GM21576 (cell line): ENCODE measurements at regions not wholly inside any gene's neighbourhood (a gene's known extent, or its start where the extent isn't known, plus 50 kb on each side); places are given as distances from the start of the nearest gene placed in this dataset.
"Not testable (repeated sequence)": the region's sequence is repeated elsewhere in the genome, so short reads cannot be mapped to it uniquely, and the experiment has no call there.

ENCODE experiments used
- ATAC-seq: cut with Tn5 transposase; IDR thresholded peaks from one replicate; pipeline ENCODE4 v1.9.1; 2021; ENCODE audit warnings: mild to moderate bottlenecking, moderate library complexity; ENCODE audit not compliant: unreplicated experiment

GRCh38 chr15:31579976-31580375 lies 253.3 kb downstream of the KLF13 start:
- no peak for ATAC-seq

GRCh38 chr15:31584195-31584594 lies 257.6 kb downstream of the KLF13 start:
- ATAC-seq, result no peak

DNA sequence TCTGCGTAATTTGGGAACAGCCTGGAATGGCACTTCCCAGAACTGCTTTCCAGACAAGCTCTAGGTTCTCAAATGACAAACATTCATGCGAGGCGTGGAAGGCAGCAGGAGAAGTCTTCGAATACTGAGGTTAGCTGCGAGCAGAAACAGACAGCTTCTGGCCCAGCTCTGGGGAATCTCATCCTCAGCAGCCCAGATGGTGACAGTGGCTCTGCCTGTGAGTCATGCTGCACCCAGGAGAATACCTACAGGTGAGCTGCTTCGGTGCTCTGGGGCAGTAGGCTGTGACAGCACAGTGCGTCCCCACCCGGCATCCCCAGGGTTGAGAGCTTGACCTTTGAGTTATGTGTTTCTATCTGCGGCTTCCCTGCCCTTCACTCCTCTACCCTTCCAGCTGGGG lies 258.6 kb downstream of the KLF13 start:
- no peak for ATAC-seq

DNA sequence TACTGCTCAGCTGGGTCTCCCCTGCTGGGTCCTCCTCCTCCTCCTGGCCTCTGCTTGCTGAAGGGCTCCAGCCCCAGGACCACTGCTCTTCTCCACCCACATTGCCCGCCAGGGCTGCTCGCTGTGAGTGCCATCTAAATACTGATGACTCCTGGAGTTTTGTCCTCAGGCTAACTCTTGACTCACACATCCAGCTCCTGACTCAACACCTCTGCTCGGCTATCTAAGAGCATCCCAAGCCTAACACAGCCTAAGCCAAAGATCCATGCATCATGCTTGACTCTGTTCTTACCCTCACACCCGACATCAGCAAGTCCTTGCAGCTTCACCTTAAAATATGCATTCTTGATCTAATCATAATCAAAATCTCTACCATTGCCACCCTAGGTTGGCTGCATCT lies 260.2 kb downstream of the KLF13 start:
- ATAC-seq, result no peak

- ATAC-seq, result no peak
These were observed 260.9 kb downstream of the KLF13 start for GRCh38 chr15:31587583-31587982.

- ATAC-seq, result no peak
These were observed 264.0 kb downstream of the KLF13 start for GRCh38 chr15:31590609-31591008.

DNA sequence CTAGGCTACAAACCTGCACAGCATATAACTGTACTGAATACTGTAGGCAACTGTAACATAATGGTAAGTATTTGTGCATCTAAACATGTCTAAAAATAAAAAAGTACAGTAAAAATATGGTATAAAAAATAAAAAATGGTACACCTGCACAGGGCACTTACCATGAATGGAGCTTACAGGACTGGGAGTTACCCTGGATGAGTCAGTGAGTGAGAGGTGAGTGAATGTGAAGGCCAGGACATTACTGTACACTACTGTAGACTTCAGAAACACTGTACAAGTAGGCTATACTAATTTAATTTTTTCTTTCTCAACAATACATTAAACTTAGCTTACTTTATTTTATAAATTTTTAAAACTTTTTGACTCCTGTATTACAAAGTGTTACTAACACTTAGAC lies 265.3 kb downstream of the KLF13 start:
- no peak for ATAC-seq

DNA sequence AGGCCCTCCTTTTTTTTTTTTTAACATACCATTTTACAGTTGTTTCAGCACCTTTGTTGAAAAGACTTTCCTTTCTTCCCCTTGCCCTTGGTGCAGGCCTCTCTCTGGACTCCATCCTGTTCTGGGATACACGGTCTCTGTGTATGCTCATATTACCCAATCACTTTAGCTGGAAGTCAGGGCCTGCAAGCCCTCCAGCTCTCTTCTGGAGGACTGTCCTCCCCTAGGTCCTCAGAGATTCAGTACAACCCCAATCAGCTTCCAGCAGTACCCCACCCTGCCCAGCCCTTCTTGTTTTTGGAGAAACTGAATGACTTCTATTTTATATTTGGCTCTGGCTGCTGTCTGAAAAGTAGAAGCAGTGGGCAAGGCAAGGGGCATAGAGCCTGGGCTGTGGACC lies 270.8 kb downstream of the KLF13 start:
- no peak for ATAC-seq

DNA sequence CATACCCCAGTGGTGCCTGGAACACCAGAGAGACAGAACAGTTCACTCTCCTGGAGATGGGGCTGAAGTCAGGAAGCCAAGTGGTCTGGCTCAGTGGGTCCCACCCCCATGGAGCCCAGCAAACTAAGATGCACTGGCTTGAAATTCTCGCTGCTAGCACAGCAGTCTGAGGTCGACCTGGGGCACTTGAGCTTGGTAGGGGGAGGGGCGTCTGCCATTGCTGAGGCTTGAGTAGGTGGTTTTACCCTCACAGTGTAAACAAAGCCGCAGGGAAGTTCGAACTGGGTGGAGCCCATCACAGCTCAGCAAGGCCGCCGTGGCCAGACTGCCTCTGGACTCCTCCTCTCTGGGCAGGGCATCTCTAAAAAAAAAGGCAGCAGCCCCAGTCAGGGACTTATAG lies 272.0 kb downstream of the KLF13 start:
- ATAC-seq, result no peak

DNA sequence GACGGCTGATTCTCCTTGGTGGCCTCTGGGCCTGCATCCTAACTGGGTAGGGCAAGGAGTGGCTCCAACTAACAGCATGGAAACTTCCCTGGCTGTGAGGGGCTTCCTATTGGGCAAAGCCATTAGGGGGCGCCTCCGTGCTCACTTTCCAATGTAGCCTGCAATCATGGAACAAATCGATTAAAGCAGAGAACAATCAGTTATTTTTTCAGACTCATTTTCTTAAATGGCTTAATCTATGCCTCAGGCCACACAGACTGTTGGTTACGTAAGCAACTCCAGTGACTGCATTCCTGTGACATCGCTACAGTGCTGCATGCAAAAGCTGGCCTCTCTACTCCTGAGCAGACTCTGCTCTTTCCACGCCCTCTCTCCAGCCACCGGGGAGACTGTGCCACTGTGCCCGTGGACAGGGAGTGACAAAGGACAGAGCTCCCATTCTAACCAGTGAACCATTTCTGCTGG lies 278.9 kb downstream of the KLF13 start:
- no peak for ATAC-seq

- ATAC-seq, result no peak
These were observed 279.6 kb downstream of the KLF13 start for GRCh38 chr15:31606194-31606669.

DNA sequence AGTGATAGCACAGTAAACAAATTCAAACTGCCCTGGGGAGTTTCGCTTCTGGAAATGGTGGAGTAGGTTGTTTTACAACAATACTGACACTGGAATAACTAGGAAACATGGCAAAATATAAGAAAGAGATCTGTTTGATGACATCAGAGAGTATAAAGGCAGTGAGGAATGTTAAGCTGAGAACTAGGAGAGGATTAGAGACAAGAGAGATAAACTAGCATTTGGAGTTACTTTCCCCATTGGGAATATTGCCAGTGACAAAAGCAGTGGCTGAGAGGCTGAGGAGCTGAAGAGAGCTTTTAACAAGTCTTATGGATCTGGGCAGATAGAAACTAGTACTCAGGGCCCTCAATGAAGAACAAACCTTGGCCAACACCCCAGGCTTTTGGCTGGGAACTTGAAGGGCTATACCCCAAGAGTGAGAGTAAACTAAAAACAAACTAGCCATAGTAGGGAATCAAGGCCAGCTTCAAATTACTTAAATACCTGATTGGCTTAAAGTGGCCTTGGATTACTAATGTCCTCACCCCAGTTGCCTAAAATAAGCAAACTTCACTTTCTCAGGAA lies 280.4 kb downstream of the KLF13 start:
- no peak for ATAC-seq

- ATAC-seq, result no peak
These were observed 281.0 kb downstream of the KLF13 start for GRCh38 chr15:31607656-31608055.

GRCh38 chr15:31609258-31609681 lies 282.6 kb downstream of the KLF13 start:
- no peak for ATAC-seq

DNA sequence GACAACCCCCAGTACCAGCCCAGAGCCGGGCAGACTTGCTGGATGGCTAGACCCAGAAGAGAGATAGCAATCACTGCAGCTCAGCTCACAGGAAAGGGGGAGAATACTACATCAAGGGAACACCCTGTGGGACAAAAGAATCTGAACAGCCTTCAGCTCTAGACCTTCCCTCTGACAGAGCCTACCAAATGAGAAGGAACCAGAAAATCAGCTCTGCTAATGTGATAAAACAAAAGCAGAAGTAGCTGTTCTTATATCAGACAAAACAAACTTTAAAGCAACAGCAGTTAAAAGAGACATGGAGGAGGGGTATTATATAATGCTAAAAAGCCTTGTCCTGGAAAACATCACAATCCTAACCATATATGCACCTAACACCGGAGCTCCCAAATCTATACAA lies 283.3 kb downstream of the KLF13 start:
- ATAC-seq, result no peak

DNA sequence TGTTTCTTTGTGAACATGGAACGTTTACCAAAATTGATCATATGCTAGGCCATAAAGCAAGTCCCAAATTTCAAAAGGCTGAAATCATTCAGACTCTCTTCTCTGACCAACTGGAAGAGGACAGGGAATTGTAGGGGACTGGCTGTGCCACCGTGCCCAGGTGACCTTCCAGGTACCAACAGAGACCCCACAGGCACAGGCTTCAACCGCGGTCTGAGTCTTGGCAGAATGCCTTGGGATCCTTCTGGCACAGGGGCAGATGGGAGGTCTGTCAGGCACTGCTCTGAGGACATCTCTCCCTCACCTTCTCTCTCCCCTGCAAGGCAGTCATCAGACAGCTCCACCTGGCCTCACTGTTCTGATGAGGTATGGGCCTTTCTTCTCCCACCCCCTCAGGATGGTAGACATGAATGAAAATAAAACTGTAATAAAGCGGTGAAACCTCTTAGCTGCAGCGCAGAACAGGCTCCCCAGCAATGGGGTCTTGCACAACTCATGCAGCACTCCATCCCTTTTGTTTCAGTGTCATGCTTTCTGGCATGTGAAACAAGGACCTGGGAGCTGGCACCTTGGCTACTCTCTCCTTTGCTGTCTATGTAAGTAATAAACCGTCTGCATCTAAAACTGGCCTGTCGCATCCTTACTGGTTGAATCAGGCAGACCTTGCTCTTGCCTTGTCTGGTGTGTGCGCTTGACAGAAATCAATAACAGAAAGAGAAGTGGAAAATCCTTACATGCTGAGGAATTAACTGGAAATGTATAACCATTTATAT lies 289.2 kb downstream of the KLF13 start:
- ATAC-seq, result no peak

- not testable (repeated sequence) for ATAC-seq
These were observed 296.7 kb downstream of the KLF13 start for GRCh38 chr15:31623297-31623696.

DNA sequence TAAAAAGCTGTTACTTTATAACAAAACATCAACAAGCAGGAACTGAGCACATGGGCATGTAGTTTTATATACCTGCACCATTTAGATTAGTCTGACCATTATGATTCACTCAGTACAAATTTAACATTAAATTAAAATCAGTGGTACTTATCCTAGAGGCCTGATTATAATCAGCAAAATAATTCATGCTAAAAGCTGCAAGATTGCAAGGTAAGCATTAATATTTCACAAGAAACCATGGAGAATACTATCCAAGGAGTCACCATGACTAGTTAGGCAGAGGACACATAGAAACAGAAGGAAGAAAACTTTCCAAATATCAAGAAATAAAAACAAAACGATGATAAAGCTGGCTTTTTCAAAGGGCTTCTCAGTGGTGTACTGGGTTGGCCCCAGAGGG lies 297.5 kb downstream of the KLF13 start:
- not testable (repeated sequence) for ATAC-seq

GRCh38 chr15:31635715-31636114 lies 309.1 kb downstream of the KLF13 start:
- not testable (repeated sequence) for ATAC-seq

GRCh38 chr15:31636911-31637310 lies 310.3 kb downstream of the KLF13 start:
- not testable (repeated sequence) for ATAC-seq

DNA sequence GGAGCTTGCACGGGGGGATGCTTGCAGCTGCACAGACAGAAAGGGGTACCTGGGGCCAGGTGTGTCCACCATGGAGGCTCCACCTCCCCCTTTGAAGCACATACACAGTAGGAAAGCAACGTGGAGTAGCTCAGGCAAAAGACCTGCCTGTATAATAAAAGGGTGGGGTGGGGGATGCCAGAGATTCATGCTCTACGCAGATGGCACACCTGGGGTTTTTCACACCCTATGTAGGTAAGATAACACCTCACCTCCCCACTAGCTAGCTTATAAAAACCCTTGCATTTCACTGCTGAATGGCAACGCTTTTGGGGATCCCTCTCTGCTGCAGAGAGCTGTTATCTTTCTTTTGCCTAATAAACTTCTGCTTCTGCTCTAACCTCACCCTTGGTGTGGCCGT lies 317.3 kb downstream of the KLF13 start:
- not testable (repeated sequence) for ATAC-seq

GRCh38 chr15:31644761-31645160 lies 318.1 kb downstream of the KLF13 start:
- ATAC-seq, result not testable (repeated sequence)
